ENCODE measurements at regions not wholly inside any gene's neighbourhood (a gene's known extent, or its start where the extent isn't known, plus 50 kb on each side); places are given as distances from the start of the nearest gene placed in this dataset.

GRCh38 chr4:31016322-31017061, 296.3 kb downstream of the PCDH7 start (continued):
- no peak for TF ChIP-seq REST (IDR thresholded peaks at IDR 0.05; ENCODE audit: low read depth)

- no peaks in the 10 kb centered on the region for H3K27me3 ChIP-seq (ENCODE audit: insufficient read depth, low read length)
- peaks cover 94% of the 10 kb centered on the region for H3K79me2 ChIP-seq (ENCODE audit: insufficient read depth, low read length)
- H3K9me2 ChIP-seq (ENCODE audit: insufficient read depth), result no peaks in the 10 kb centered on the region
- H3K4me1 ChIP-seq (ENCODE audit: control insufficient read depth in 1 of 2, insufficient read depth in 2 of 2, low read length in 2 of 2), result peaks cover 95% of the 10 kb centered on the region in 2 experiments
- no TSS peak for BruUV-seq (replicated peaks)
- no peak overlapping the region for H2AFZ ChIP-seq (ENCODE audit: low read depth, low read length, poor library complexity, severe bottlenecking)
- no peak for TF ChIP-seq CTCF (IDR thresholded peaks at IDR 0.05 in 2 of 3, conservative IDR thresholded peaks at IDR 0.05 in 1 of 3; ENCODE audit: borderline replicate concordance in 1 of 3, insufficient read depth in 1 of 3, low read depth in 2 of 3, low read length in 2 of 3)
- TF ChIP-seq EZH2phosphoT487 (IDR thresholded peaks at IDR 0.05; ENCODE audit: borderline replicate concordance), result no peak
- TF ChIP-seq SP1 (IDR thresholded peaks at IDR 0.05; ENCODE audit: low read depth), result no peak
- no peak for TF ChIP-seq RAD21 (IDR thresholded peaks at IDR 0.05; ENCODE audit: low read depth)
- no peak for TF ChIP-seq ATF3 (IDR thresholded peaks at IDR 0.05)
- TF ChIP-seq POLR2A (IDR thresholded peaks at IDR 0.05; ENCODE audit: borderline replicate concordance, extremely low read depth, insufficient read depth, insufficient read length), result no peak
- no peak for TF ChIP-seq ZNF274 (IDR thresholded peaks at IDR 0.05; ENCODE audit: low read depth, low read length)
- TF ChIP-seq EZH2 (IDR thresholded peaks at IDR 0.05), result no peak
- TF ChIP-seq ZFX (IDR thresholded peaks at IDR 0.05), result no peak
- no peak for TF ChIP-seq POLR2AphosphoS5 (IDR thresholded peaks at IDR 0.05; ENCODE audit: low read depth, low read length)
- TF ChIP-seq EGR1 (IDR thresholded peaks at IDR 0.05; ENCODE audit: low read depth), result no peak
- TF ChIP-seq SRF (IDR thresholded peaks at IDR 0.05; ENCODE audit: low read depth), result no peak
- TF ChIP-seq REST (IDR thresholded peaks at IDR 0.05; ENCODE audit: low read depth), result no peak
- no peak for TF ChIP-seq CEBPB (IDR thresholded peaks at IDR 0.05; ENCODE audit: low read depth)
- ATAC-seq (peak; percentile 38), DNase-seq (ENCODE audit: low read depth, low spot score) (no peak)
- intact Hi-C loops (cut with micrococcal nuclease), result loop anchor here (5.0 to 10.0 kb wide), 3 partner anchors 68 to 248 kb away; no protein-coding TSS in a partner anchor
- H3K4me3 ChIP-seq (replicated peaks in 1 of 2; ENCODE audit: low read depth in 1 of 2, low read length in 2 of 2), result peak overlapping the region in 1 of 2 experiments; percentile 24; a peak in 2 of 4 replicates
- ChIA-PET CTCF (interaction anchor here (1.0 kb wide), 1 partner anchor 9 kb away, joined by 3 read pairs; no protein-coding TSS in a partner anchor), POLR2A (interaction anchor here (1.0 to 1.3 kb wide), 3 partner anchors 8 to 257 kb away, joined by 3 read pairs; no protein-coding TSS in a partner anchor), RAD21 (ENCODE audit: low non-redundant PET in 1 of 2, low total read pairs in 2 of 2, uncharacterized antibody in 2 of 2, unreplicated experiment in 2 of 2) (no interaction called here)
- H4K20me1 ChIP-seq (ENCODE audit: insufficient read depth), result no peaks in the 10 kb centered on the region
- H3K4me2 ChIP-seq (ENCODE audit: low read length), result peak overlapping the region; percentile 74
- H3K9me3 ChIP-seq (ENCODE audit: control insufficient read depth in 1 of 2, insufficient read depth in 1 of 2, low read depth in 1 of 2, low read length in 2 of 2), result no peaks in the 10 kb centered on the region
- H3K36me3 ChIP-seq (ENCODE audit: control insufficient read depth in 1 of 2, insufficient read depth in 2 of 2, low read length in 2 of 2), result no peaks in the 10 kb centered on the region
- peak overlapping the region; percentile 91 for H3K27ac ChIP-seq (ENCODE audit: low read depth, low read length)
- H3K9ac ChIP-seq (ENCODE audit: low read length), result peak overlapping the region; percentile 78
Observed at GRCh38 chr4:31020363-31020762, 300.2 kb downstream of the PCDH7 start.

Data from HCT116 (cell line).